ENCODE measurements at regions not wholly inside any gene's neighbourhood (a gene's known extent, or its start where the extent isn't known, plus 50 kb on each side); places are given as distances from the start of the nearest gene placed in this dataset.

DNA sequence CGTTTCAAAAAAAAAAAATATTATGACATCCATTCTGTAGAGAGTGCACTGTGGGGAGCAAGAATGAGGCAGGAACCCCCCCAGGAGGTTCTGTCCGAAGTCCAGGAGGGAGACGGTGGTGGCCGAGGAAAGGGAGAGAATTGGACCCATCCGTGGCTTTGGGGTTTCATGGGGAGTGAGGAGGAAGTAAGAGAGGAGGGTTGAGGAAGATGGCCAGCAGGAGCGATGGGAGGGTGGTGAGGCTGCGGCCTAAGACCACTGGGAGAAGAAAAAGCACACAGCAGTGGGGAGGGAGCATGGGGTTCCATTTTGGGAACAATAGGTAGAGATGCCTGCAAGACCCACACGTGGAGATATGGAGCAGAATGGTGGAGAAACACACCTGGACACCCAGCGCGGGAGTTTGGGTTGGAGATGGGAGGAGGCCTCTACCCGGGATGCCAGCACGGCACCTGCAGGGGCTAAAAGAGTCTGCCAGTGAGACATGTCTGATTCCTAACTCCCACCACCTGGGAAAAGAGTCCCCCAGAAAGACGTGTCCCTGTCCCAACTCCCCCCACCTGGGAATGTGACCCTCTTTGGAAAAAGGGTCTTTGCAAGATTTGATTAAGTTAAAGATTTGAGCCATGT, 72.5 kb upstream of the SHANK2 start:
- TF ChIP-seq, protein P1, sequence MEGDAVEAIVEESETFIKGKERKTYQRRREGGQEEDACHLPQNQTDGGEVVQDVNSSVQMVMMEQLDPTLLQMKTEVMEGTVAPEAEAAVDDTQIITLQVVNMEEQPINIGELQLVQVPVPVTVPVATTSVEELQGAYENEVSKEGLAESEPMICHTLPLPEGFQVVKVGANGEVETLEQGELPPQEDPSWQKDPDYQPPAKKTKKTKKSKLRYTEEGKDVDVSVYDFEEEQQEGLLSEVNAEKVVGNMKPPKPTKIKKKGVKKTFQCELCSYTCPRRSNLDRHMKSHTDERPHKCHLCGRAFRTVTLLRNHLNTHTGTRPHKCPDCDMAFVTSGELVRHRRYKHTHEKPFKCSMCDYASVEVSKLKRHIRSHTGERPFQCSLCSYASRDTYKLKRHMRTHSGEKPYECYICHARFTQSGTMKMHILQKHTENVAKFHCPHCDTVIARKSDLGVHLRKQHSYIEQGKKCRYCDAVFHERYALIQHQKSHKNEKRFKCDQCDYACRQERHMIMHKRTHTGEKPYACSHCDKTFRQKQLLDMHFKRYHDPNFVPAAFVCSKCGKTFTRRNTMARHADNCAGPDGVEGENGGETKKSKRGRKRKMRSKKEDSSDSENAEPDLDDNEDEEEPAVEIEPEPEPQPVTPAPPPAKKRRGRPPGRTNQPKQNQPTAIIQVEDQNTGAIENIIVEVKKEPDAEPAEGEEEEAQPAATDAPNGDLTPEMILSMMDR (IDR thresholded peaks at IDR 0.05; ENCODE audit: borderline replicate concordance, extremely low read depth, low read length, poor library complexity, severe bottlenecking) = no peak
- TF ChIP-seq EZH2 (IDR thresholded peaks at IDR 0.05; ENCODE audit: borderline replicate concordance, low read depth, low read length, severe bottlenecking) = no peak
